Fibroblast of lung (primary cell): ENCODE measurements at regions not wholly inside any gene's neighbourhood (a gene's known extent, or its start where the extent isn't known, plus 50 kb on each side); places are given as distances from the start of the nearest gene placed in this dataset.

Experiments used
- DNase-seq, 2 donors: peaks; one replicate each; pipeline versions ENCODE4 v3.0.0 to v3.0.0-alpha.2; 2010; ENCODE audit warnings: low read depth in 2 of 2
- H2AFZ ChIP-seq: 2 replicates; pipeline ENCODE4 v1.5.1; 2012; ENCODE audit warnings: low read length, control low read depth, inconsistent platforms
- H3K27ac ChIP-seq: 2 replicates; pipeline ENCODE4 v1.5.1; 2011; ENCODE audit warnings: low read length, control low read depth; ENCODE audit not compliant: insufficient read depth
- H3K27me3 ChIP-seq: 2 replicates; pipeline ENCODE4 v1.5.1; 2011; ENCODE audit warnings: mild to moderate bottlenecking, low read length; ENCODE audit not compliant: control insufficient read depth, insufficient read depth
- H3K36me3 ChIP-seq: 2 replicates; pipeline ENCODE4 v1.5.1; 2011; ENCODE audit warnings: low read length; ENCODE audit not compliant: control insufficient read depth, insufficient read depth
- H3K4me1 ChIP-seq: 2 replicates; pipeline ENCODE4 v1.5.1; 2011; ENCODE audit warnings: low read length; ENCODE audit not compliant: control insufficient read depth, insufficient read depth; ENCODE audit errors: extremely low read depth
- H3K4me2 ChIP-seq: 2 replicates; pipeline ENCODE4 v1.5.1; 2011; ENCODE audit warnings: low read length, control low read depth; ENCODE audit not compliant: insufficient read depth; ENCODE audit errors: extremely low read depth
- H3K4me3 ChIP-seq, 4 experiments: fragments of 200-600 bp in 1 of 4; sonication (generic) in 1 of 4; replicated peaks in 1 of 4; 2 replicates each; pipeline ENCODE4 v1.5.1; 2011 to 2016; ENCODE audit warnings: low read length in 4 of 4, low read depth in 3 of 4, mild to moderate bottlenecking in 3 of 4, control low read depth in 2 of 4, inconsistent platforms in 1 of 4, mixed read lengths in 1 of 4; ENCODE audit not compliant: insufficient read depth in 1 of 4; ENCODE audit errors: control extremely low read depth in 1 of 4
- H3K79me2 ChIP-seq: 2 replicates; pipeline ENCODE4 v1.5.1; 2012; ENCODE audit warnings: mild to moderate bottlenecking, low read length, inconsistent platforms; ENCODE audit not compliant: control insufficient read depth, insufficient read depth
- H3K9ac ChIP-seq: 2 replicates; pipeline ENCODE4 v1.5.1; 2011; ENCODE audit warnings: mild to moderate bottlenecking, low read length, control low read depth; ENCODE audit not compliant: insufficient read depth
- H3K9me3 ChIP-seq: 2 replicates; pipeline ENCODE4 v1.5.1; 2012; ENCODE audit warnings: low read depth, low read length; ENCODE audit not compliant: control insufficient read depth, insufficient read depth
- H4K20me1 ChIP-seq: 2 replicates; pipeline ENCODE4 v1.5.1; 2011; ENCODE audit warnings: low read length; ENCODE audit not compliant: control insufficient read depth, insufficient read depth; ENCODE audit errors: extremely low read depth
- EZH2 ChIP-seq: IDR thresholded peaks from 2 replicates; pipeline ENCODE4 v1.5.1; 2012; ENCODE audit warnings: low read length, control low read depth, mild to moderate bottlenecking; ENCODE audit errors: missing control alignments
- TF ChIP-seq, protein P1 (sequence below), 2 donors: IDR thresholded peaks in 1 of 2; conservative IDR thresholded peaks in 1 of 2; 1 replicate in 1 of 2; 2 replicates in 1 of 2; pipeline ENCODE4 v1.5.1; 2011 to 2012; ENCODE audit warnings: low read length in 2 of 2, control low read depth in 1 of 2, inconsistent platforms in 1 of 2, low read depth in 1 of 2, mild to moderate bottlenecking in 1 of 2

DNA sequence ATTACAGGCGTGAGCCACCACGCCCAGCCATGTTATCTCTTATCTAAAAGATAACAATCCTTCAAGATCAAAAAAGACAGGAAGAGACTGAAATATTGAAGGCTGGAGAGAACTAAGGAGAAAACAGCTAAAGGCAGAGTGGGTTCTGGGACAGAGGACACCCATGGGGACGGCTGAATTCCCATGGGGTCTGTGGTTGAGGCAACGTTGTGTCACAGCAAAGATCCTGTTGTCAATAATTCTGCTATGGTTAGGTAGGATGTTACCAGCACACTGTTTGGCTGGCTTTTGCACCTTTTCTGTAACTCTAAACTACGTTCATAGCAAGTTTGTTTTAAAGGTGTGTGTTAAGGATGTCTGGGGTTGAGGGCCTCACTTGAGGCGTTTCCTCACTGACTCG lies 137.7 kb upstream of the APCDD1 start:
- Histone ChIP-seq H3K27ac (no peak overlapping the region), H3K9me3 (no peaks in the 10 kb centered on the region), H3K79me2 (no peaks in the 10 kb centered on the region), H3K27me3 (no peaks in the 10 kb centered on the region), H3K9ac (no peak overlapping the region), H3K4me1 (no peaks in the 10 kb centered on the region), H3K4me3 (no peak overlapping the region), H2AFZ (no peak overlapping the region), H3K4me2 (no peak overlapping the region), H4K20me1 (no peaks in the 10 kb centered on the region), H3K36me3 (no peaks in the 10 kb centered on the region)
- TF ChIP-seq, protein P1, sequence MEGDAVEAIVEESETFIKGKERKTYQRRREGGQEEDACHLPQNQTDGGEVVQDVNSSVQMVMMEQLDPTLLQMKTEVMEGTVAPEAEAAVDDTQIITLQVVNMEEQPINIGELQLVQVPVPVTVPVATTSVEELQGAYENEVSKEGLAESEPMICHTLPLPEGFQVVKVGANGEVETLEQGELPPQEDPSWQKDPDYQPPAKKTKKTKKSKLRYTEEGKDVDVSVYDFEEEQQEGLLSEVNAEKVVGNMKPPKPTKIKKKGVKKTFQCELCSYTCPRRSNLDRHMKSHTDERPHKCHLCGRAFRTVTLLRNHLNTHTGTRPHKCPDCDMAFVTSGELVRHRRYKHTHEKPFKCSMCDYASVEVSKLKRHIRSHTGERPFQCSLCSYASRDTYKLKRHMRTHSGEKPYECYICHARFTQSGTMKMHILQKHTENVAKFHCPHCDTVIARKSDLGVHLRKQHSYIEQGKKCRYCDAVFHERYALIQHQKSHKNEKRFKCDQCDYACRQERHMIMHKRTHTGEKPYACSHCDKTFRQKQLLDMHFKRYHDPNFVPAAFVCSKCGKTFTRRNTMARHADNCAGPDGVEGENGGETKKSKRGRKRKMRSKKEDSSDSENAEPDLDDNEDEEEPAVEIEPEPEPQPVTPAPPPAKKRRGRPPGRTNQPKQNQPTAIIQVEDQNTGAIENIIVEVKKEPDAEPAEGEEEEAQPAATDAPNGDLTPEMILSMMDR (conservative IDR thresholded peaks at IDR 0.05 in 1 of 2, IDR thresholded peaks at IDR 0.05 in 1 of 2; ENCODE audit: low read depth in 1 of 2, low read length in 2 of 2) = no peak
- TF ChIP-seq EZH2 = no peak
- DNase-seq = no peak

DNA sequence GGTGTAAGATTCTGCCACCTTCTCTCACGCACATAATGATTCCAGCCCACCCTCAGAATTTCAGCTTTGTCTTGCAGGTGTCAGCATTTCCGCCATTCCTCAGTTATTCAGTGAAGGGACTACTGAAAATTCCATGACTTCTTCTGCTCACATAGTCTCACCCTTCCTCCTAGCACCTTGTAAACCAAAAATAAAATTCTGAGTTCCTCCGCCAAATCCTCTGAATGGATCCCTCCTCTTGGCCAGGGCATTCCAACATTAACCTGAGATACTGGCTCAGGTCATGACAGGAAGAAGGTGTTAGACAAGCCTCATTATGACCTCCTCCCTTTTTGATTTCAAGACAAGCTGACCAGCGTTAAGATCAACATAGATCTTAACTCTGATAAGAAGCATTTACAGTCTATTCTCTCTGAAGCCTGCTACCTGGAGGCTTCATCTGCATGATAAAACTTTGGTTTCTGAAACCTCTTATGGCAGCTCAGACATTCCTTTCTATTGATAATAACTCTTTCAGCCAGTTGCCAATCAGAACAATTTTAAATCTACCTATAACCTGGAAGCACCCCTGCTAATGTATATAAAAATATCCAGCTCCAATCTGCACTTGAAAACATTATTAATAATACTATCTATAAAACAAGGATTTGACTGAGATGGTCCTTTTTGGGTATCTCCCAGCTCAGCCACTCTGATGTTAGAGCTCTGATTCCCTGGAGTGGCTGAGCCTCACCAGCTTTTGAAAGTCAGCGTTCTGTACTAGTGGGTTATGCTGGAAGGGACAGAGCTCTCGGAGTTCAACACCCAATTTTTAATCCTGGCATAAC lies 136.4 kb upstream of the APCDD1 start:
- Histone ChIP-seq H3K9ac (no peak overlapping the region), H3K79me2 (no peaks in the 10 kb centered on the region), H4K20me1 (no peaks in the 10 kb centered on the region), H3K27ac (no peak overlapping the region), H3K4me2 (no peak overlapping the region), H2AFZ (no peak overlapping the region), H3K9me3 (no peaks in the 10 kb centered on the region), H3K4me3 (no peak overlapping the region), H3K4me1 (no peaks in the 10 kb centered on the region), H3K36me3 (no peaks in the 10 kb centered on the region), H3K27me3 (no peaks in the 10 kb centered on the region)
- no peak for DNase-seq
- no peak for TF ChIP-seq EZH2
- TF ChIP-seq, protein P1 (conservative IDR thresholded peaks at IDR 0.05 in 1 of 2, IDR thresholded peaks at IDR 0.05 in 1 of 2; ENCODE audit: low read depth in 1 of 2, low read length in 2 of 2) = no peak

DNA sequence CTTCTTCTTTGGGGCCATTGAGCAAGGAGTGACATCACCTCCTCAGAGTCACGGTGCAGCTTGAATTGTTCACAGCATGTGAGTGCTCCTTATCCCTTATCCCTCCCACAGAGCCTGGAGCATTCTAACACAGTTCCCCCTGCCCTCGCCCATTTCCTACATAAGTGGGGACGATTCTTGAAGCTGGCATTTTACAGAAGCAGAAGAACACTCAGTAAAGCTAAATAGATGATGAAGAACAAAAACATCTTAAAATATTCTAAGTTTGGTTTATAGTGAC lies 135.8 kb upstream of the APCDD1 start:
- Histone ChIP-seq H3K9ac (no peak overlapping the region), H3K36me3 (no peaks in the 10 kb centered on the region), H2AFZ (no peak overlapping the region), H4K20me1 (no peaks in the 10 kb centered on the region), H3K27me3 (no peaks in the 10 kb centered on the region), H3K4me1 (no peaks in the 10 kb centered on the region), H3K9me3 (no peaks in the 10 kb centered on the region), H3K27ac (no peak overlapping the region), H3K4me2 (no peak overlapping the region), H3K79me2 (no peaks in the 10 kb centered on the region), H3K4me3 (no peak overlapping the region)
- peak; percentile 7 to 36 for DNase-seq
- no peak for TF ChIP-seq EZH2
- TF ChIP-seq, protein P1 (conservative IDR thresholded peaks at IDR 0.05 in 1 of 2, IDR thresholded peaks at IDR 0.05 in 1 of 2; ENCODE audit: low read depth in 1 of 2, low read length in 2 of 2) = no peak
